NCI-H526 treated with DMSO at 0.1 percent for 48 hours (cell line): ENCODE measurements at regions not wholly inside any gene's neighbourhood (a gene's known extent, or its start where the extent isn't known, plus 50 kb on each side); places are given as distances from the start of the nearest gene placed in this dataset.
"Not testable (repeated sequence)": the region's sequence is repeated elsewhere in the genome, so short reads cannot be mapped to it uniquely, and the experiment has no call there.

Source experiments
- DNase-seq: peaks from one replicate; lab custom pipeline; 2025; lab: John Stamatoyannopoulos, UW

DNA sequence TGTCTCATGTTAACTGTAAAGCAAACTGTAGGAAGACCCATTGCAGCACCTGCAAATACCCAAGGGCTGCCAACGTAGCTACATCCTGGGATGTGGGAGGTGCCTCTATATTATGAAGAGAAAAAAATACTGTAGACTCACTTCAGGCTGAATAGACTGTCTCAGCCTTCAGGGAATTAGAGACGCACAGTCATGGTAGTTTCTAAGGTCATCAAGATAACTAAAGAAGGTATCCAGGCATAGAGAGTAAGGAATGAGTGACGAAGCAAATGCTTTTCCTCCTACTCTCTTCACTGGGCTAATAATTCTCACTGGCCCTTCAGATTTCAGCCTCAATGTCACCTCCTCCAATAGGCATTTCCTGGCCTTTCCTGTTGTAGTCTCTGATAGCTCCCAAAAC is 121.6 kb upstream of the ECI2 start:
- DNase-seq: no peak

DNA sequence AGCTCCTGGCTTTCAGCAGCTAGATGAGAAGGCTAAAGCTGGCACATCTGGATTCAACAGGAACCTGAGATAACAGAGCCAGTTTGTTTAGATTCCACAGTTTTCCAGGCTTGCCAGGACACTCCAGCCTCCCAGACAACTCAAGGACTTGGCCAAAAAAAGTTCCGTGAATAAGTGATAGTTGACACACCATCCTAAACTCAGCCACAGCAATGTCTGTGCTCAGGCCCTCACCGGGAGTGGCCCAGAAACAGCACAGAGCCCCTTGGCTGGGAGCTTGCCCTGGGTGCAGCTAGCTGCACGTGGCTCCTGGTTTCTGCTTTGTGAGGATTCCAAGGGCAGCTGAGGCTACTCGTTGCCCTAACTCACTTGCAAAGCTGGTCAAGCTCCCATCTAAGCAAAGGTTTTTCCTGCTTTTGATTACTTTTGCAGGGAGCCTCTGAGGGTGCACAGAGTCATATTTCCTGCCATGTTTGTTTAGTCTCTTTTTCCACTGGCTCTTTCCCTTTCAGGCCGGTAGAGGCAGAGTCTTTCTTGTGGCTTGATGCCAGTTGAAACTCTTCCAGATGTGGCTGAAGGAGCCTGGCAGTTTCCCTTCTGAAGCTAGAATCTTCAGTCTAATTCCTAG is 118.3 kb upstream of the ECI2 start:
- DNase-seq: no peak

DNA sequence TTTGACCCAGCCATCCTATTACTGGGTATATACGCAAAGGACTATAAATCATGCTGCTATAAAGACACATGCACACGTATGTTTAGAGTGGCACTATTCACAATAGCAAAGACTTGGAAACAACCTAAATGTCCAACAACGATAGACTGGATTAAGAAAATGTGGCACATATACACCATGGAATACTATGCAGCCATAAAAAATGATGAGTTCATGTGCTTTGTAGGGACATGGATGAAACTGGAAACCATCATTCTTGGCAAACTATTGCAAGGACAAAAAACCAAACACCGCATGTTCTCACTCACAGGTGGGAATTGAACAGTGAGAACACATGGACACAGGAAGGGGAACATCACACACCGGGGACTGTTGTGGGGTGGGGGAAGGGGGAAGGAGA is 117.1 kb upstream of the ECI2 start:
- DNase-seq: not testable (repeated sequence)

DNA sequence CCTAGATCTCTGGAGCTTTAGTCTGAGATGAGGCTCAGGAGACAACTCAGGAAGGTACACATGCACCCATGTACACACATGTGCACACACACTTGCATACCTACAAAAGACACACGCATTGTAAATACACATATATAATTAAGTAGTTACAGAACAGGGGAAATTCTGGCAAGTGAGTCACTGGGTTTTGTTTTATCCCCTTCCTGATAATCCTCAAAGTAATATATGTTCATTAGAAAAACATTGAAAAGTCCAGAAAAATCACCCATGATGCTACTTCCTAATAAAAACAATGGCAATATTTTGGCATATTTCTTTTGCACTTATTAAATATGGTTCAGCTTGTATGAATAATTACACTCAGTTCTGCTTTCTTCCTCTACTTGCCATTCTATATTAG is 115.3 kb upstream of the ECI2 start:
- DNase-seq: no peak

DNA sequence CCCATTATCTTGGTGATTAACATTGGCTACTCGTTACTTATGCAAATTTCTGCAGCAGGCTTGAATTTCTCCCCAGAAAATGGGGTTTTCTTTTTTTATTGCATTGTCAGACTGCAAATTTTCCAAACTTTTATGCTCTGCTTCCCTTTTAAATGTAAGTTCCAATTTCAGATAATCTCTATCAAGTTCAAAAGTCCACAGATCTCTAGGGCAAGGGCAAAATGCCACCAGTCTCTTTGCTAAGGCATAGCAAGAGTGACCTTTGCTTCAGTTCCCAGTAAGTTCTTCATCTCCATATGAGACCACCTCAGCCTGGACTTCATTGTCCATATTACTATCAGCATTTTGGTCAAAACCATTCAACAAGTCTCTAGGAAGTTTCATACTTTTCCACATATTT is 108.5 kb upstream of the ECI2 start:
- not testable (repeated sequence) for DNase-seq

DNA sequence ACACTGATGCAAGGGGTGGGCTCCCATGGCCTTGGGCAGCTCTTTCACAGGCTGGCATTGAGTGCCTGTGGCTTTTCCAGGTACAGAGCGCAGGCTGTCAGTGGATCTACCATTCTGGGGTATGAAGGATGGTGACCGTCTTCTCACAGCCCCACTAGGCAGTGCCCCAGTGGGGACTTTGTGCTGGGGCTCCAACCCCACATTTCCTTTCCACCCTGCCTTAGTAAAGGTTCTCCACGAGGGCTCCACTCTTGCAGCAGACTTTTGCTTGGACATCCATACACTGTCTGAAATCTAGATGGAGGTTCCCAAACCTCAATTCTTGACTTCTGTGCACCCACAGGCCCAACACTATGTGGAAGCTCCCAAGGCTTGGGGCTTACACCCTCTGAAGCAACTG is 107.9 kb upstream of the ECI2 start:
- DNase-seq: no peak

DNA sequence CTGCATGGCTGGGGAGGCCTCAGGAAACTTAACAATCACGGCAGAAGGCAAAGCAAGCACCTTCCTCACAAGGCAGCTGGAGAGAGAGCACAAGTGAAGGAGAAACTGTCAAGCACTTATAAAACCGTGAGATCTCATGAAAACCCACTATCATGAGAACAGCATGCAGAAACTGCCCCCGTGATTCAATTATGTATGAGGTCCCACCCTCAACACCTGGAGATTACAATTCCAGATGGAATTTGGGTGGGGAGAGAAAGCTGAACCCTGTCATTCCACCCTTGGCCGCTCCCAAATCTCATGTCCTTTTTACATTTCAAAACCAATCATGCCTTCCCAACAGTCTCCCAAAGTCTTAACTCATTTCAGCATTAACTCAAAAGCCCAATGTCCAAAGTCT is 107.2 kb upstream of the ECI2 start:
- no peak for DNase-seq

DNA sequence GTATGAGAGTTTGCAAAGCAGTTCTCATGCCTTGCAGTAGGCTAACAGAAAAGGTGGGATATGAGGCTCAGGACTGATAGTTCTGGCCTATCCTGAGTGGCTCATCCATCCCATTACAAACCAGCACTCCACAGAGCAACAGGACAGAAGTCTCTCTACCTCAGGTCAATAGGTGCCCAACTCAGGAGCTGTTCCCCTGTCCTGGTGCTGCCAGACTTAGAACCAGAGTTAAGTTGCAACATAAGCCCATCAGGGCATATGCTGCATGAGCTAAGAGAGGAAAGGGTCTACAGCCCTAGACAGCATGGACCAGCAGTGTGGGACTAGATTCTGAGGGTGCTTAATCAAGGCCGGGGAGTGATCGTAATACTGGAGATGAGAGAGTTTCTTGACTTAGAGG is 104.8 kb upstream of the ECI2 start:
- no peak for DNase-seq

DNA sequence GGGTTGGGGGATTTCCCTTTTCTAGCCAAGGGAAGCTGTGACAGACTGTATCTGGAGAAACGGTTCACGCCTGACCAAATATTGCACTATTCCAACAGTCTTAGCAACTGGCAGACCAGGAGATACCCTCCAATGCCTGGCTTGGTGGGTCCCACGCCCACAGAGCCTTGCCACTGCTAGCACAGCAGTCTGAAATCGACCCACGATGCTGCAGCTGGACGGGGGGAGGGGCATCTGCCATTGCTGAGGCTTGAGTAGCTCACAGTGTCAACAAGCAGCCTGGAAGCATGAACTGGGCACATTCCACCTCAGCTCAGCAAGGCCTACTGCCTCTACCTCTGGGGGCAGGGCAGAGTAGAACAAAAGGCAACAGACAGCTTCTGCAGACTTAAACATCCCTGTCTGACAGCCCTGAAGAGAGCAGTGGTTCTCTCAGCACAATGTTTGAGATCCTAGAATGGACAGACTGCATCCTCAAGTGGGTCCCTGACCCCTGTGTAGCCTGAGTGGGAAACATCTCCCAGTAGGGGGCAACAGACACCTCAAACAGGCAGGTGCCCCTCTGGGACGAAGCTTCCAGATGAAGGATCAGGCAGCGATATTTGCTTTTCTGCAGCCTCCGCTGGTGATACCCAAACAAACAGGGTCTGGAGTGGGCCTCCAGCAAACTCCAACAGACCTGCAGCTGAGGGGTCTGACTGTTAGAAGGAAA is 89.9 kb upstream of the ECI2 start:
- no peak for DNase-seq

DNA sequence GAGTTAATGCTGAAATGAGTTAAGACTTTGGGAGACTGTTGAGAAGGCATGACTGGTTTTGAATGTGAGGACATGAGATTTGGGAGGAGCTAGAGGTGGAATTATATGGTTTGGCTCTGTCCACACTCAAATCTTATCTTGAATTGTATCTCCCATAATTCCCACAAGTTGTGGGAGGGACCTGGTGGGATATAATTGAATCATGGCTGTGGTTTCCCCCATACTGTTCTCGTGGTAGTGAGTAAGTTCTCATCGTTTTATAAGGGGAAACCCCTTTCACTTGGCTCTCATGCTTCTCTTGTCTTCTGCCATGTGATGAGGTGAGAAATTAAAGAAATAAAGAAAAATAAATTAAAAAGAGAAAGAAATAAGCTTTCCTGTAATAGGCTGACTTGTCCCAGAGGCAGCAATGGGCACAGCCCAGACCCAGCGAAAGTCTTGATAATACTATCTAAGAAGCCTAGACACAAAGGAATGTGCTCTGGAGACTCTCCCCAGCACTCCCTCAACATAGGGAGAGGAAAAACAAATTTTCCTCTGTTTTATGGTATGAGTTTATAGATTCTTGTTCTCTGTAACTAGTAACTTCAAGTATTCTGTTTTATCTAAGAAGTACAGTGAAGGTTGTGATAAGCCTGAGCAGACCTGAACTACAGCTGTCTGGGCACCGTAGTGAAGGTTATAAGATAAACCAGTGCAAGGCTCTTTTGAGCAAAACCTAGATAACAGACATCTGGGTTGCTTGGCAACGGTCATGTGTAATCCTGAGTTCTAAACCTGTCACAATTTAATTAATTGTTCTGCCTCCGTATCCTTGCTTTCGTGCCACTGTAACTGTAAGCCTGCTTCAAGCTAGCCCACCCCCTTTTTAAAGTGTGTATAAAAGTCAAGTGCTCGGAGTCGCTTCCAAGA is 88.9 kb upstream of the ECI2 start:
- no peak for DNase-seq

DNA sequence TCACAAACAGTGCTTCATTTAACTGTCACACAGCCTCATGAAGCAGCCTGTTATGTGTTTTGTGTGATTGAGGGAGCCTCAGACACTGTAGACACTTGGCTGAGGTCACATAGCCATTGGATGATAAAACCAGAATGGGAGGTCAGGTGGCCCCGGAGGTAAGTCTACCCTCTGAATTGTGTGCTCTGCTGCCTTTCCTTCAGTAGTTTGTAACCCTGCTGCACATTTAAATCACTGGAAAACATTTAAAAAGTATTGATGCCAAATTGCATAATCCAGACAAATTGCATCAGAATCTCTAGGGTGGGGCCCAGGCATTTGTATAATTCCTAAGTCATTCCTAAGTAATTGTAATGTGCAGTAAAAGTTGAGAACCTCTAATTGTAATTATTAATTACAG is 85.2 kb upstream of the ECI2 start:
- no peak for DNase-seq

DNA sequence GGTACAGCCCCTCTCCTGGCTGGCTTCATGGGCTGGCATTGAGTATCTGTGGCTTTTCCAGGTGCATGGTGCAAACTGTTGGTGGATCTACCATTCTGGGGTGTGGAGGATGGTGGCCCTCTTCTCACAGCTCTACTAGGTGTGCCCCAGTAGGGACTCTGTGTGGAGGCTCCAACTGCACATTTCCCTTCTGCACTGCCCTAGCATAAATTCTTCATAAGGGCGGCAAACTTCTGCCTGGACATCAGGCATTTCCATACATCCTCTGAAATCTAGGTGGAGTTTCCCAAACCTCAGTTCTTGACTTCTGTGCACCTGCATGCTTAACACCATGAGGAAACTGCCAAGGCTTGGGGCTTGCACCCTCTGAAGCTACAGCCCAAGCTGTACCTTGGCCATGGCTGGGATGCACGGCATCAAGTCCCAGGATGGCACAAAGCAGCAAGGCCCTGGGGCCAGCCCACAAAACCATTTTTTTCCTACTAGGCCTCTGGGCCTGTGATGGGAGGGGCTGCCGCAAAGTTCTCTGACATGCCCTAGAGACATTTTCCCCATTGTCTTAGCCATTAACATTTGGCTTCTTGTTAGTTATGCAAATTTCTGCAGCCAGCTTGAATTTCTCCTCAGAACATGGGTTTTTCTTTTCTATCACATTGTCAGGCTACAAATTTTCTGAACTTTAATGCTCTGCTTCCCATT is 83.4 kb upstream of the ECI2 start:
- DNase-seq: not testable (repeated sequence)

DNA sequence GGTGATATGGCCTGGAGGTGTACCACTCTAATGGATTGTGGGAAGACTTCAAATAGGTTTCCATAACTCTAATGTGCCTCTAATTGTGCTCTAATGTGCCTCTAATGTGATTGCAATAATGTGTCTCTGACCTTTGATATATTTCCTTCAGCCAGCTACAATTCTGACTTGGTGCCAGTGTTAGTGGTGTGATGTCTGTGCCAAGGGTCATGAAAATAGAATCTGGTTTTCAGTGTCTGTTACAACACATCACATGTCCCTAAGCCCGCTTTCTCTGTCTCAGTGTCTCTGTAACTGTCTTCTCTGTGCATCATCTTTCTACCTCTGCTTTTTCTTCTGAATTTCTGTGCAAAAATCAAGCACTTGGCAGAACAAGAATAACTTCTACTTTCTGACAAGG is 77.2 kb upstream of the ECI2 start:
- no peak for DNase-seq

DNA sequence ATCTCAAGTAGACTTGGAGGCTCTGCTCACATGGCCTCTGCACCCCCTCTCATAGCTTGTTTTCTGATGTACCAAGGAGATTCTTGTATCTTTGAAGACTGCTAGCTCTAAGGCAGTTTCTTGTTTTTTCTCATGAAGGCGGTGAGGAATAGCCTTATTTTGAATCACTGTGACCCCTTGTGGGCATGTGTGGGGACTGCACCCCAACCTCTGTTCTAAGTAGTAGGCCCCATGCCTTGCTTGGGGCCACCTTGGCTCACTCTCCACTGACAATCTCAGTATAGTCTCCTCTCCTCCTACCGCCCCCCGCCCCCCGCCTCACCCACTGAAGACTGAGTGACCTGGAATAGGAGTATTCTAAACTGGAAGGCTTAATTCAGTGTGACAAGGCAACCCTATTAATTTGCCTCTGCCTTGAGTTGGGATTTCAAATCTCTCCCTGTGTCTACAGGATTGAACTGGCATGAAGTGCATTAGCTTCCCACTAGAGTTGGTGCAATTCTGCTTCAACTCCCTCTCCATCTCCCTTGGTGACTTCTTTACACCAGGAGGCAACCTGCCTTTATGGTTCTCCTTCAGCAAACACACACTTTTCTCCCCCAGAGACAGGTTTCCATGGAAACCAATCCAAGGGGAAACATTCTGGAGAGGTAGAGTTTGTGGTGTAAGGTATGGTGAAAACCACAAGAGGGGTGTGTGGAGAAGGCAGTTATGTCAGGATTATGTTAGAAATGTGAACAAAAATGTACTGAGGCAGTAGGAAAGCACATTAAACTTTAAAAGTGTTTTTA is 75.4 kb upstream of the ECI2 start:
- peak; percentile 16 for DNase-seq

DNA sequence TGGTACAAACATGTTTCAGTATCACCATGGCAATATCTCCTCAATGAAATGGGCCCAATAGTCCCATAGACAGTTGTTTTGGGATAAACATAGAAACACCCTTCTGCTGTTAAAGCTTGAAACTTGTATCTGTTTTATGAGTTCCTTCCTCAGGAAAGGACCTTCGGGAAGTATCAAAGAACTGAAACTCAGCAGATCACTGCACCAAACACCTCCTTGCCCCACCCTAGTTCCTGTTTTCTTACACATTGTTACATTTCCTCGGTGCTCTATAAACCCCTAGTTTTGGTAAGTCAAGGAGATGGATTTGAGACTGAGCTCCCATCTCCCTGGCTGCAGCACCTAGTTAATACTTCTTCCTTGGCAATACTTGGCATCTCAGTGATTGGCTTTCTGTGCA is 73.8 kb upstream of the ECI2 start:
- DNase-seq: no peak

DNA sequence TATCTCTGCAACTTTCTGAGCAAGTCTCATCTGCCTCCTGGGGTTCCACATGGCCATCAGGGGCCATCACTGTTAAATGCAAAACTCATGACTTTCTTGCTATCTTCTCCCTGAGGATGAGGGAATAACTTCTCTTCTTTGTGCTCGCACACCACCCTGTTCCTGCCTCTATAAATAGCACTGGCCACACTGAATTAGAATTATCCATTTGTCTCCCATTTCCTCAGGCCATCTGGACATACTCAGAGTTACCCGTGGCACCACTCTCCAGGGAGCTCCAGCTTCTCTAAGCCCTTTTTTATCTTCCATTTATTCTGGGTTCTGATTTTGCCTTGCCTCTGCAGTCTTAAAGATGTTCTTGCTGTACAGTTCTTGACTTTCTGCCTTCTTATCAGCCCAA is 72.8 kb upstream of the ECI2 start:
- no peak for DNase-seq

DNA sequence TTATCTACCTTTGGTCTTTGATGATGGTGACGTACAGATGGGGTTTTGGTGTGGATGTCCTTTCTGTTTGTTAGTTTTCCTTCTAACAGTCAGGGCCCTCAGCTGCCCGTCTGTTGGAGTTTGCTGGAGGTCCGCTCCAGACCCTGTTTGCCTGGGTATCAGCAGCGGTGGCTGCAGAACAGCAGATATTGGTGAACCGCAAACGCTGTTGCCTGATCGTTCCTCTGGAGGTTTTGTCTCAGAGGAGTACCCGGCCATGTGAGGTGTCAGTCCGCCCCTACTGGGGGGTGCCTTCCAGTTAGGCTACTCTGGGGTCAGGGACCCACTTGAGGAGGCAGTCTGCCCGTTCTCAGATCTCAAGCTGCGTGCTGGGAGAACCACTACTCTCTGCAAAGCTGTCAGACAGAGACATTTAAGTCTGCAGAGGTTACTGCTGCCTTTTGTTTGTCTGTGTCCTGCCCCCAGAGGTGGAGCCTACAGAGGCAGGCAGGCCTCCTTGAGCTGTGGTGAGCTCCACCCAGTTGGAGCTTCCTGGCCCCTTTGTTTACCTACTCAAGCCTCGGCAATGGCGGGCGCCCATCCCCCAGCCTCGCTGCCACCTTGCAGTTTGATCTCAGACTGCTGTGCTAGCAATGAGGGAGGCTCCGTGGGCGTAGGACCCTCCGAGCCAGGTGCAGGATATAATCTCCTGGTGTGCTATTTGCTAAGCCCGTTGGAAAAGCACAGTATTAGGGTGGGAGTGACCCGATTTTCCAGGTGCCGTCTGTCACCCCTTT is 68.5 kb upstream of the ECI2 start:
- DNase-seq: not testable (repeated sequence)

DNA sequence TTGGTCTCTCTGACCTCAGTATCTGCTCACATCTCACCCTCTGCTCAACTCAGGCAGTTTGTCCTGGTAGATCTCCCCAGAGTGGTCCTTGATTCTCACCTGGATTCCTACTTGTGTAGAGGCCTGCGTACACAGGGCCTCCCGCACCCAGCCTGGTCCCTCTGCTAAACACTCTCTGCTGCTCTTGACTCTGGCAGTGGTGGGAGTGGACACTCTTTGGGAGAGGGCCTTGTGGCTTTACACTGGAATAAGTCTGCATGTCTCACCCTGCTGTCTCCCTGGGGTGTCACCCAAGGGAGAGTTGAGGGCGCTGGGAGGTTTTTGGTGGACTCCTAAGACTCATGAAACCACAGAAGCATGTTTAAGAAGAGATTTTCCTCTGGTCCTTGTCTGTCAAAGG is 57.3 kb upstream of the ECI2 start:
- no peak for DNase-seq

DNA sequence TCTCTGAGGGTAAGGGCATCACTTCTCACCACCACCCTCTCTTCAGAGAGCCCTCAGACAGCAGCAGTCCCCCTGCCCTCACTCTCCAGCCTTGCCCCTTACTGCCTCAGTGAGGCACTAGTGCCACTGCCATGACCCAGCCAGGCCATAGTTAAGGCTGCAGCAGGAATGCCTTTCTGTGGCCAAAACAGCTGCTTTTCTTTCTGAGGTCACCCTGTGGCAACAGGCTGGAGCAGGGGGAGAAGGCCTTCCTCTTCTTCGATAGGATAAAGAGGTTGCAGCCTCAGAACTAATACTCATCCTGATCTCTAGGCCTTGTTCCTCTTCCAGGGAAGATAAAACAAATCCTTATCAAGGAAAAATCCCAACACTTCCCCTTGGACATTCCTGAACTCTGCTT is 56.8 kb upstream of the ECI2 start:
- no peak for DNase-seq

DNA sequence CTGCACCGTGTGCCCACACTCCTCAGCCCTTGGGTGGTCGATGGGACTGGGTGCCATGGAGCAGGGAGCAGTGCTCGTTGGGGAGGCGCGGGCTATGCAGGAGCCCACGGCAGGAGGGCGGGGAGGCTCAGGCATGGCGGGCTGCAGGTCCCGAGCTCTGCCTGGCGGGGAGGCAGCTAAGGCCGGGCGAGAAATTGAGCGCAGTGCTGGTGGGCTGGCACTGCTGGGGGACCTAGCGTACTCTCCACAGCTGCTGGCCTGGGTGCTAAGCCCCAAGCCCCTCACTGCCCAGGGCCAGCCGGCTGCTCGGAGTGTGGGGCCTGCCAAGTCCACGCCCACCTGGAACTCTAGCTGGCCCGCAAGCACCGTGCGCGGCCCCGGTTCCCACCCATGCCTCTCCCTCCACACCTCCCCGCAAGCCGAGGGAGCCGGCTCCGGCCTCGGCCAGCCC is 55.9 kb upstream of the ECI2 start:
- no peak for DNase-seq

DNA sequence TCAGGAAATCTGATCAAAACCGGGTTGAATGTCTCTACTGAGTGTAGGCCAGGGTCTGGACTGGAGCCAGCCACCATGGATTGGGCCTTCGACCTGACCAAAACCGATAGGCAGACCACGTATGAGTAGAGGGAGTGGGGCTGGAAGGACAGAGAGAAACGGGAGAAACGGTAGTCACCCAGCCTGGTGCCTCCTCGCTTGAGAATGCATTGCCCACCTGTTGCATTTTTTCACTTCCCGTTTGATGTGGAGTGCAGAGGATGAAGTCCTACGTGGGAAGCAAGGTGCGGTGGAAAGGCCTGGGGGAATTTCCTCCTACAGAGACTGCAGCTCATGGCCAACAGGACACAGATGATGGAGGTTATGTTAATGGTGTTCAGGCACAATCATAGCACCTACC is 53.9 kb upstream of the ECI2 start:
- no peak for DNase-seq
